MG63 (cell line): ENCODE measurements at regions not wholly inside any gene's neighbourhood (a gene's known extent, or its start where the extent isn't known, plus 50 kb on each side); places are given as distances from the start of the nearest gene placed in this dataset.

Experiments used
- DNase-seq: peaks from one replicate; pipeline ENCODE4 v3.0.0-alpha.2; 2020
- H3K27me3 ChIP-seq: fragments of 250-450 bp; sonication (Bioruptor Pico); 2 replicates; pipeline ENCODE4 v1.5.1; 2020; ENCODE audit warnings: mild to moderate bottlenecking, moderate library complexity
- H3K36me3 ChIP-seq: fragments of 250-450 bp; sonication (Bioruptor Pico); 2 replicates; pipeline ENCODE4 v1.5.1; 2020; ENCODE audit warnings: mild to moderate bottlenecking, moderate library complexity
- H3K4me3 ChIP-seq: fragments of 250-450 bp; sonication (Bioruptor Pico); 2 replicates; pipeline ENCODE4 v1.5.1; 2020; ENCODE audit warnings: mild to moderate bottlenecking, moderate library complexity
- H3K9me3 ChIP-seq: fragments of 250-450 bp; sonication (Bioruptor Pico); 2 replicates; pipeline ENCODE4 v1.5.1; 2020; ENCODE audit warnings: mild to moderate bottlenecking, moderate library complexity

- Histone ChIP-seq H3K27me3 (no peaks in the 10 kb centered on the region), H3K9me3 (no peaks in the 10 kb centered on the region), H3K4me3 (no peak overlapping the region), H3K36me3 (no peaks in the 10 kb centered on the region)
- no peak for DNase-seq
These were observed 101.0 kb downstream of the ZIC5 start for GRCh38 chr13:99870541-99870940.

GRCh38 chr13:99869830-99870229, 101.7 kb downstream of the ZIC5 start:
- H3K27me3 ChIP-seq = no peaks in the 10 kb centered on the region
- no peaks in the 10 kb centered on the region for H3K36me3 ChIP-seq
- H3K4me3 ChIP-seq = no peak overlapping the region
- H3K9me3 ChIP-seq = no peaks in the 10 kb centered on the region
- DNase-seq = no peak

- H3K4me3 ChIP-seq = no peak overlapping the region
- H3K36me3 ChIP-seq = no peaks in the 10 kb centered on the region
- no peaks in the 10 kb centered on the region for H3K9me3 ChIP-seq
- DNase-seq = no peak
- H3K27me3 ChIP-seq = no peaks in the 10 kb centered on the region
These were observed 102.8 kb downstream of the ZIC5 start for GRCh38 chr13:99868767-99869166.

GRCh38 chr13:99867535-99868257, 103.9 kb downstream of the ZIC5 start:
- DNase-seq = no peak
- H3K27me3 ChIP-seq = no peaks in the 10 kb centered on the region
- no peaks in the 10 kb centered on the region for H3K36me3 ChIP-seq
- H3K4me3 ChIP-seq = no peak overlapping the region
- H3K9me3 ChIP-seq = no peaks in the 10 kb centered on the region

- no peak for DNase-seq
- H3K36me3 ChIP-seq = no peaks in the 10 kb centered on the region
- no peak overlapping the region for H3K4me3 ChIP-seq
- H3K9me3 ChIP-seq = no peaks in the 10 kb centered on the region
- H3K27me3 ChIP-seq = no peaks in the 10 kb centered on the region
These were observed 104.8 kb downstream of the ZIC5 start for GRCh38 chr13:99866781-99867180.

GRCh38 chr13:99865420-99865930, 106.1 kb downstream of the ZIC5 start:
- no peaks in the 10 kb centered on the region for H3K9me3 ChIP-seq
- no peak overlapping the region for H3K4me3 ChIP-seq
- H3K36me3 ChIP-seq = no peaks in the 10 kb centered on the region
- H3K27me3 ChIP-seq = no peaks in the 10 kb centered on the region
- no peak for DNase-seq

- no peaks in the 10 kb centered on the region for H3K27me3 ChIP-seq
- no peaks in the 10 kb centered on the region for H3K9me3 ChIP-seq
- no peak for DNase-seq
These were observed 107.0 kb downstream of the ZIC5 start for GRCh38 chr13:99864627-99864990.

GRCh38 chr13:99863789-99864626, 107.6 kb downstream of the ZIC5 start:
- Histone ChIP-seq H3K4me3 (no peak overlapping the region), H3K9me3 (no peaks in the 10 kb centered on the region), H3K36me3 (no peaks in the 10 kb centered on the region), H3K27me3 (no peaks in the 10 kb centered on the region)
- no peak for DNase-seq

More at GRCh38 chr13:99864627-99864990, 107.0 kb downstream of the ZIC5 start:
- no peaks in the 10 kb centered on the region for H3K36me3 ChIP-seq
- H3K4me3 ChIP-seq = no peak overlapping the region

GRCh38 chr13:99862244-99862643, 109.3 kb downstream of the ZIC5 start:
- DNase-seq = no peak
- H3K27me3 ChIP-seq = no peaks in the 10 kb centered on the region
- H3K9me3 ChIP-seq = no peaks in the 10 kb centered on the region
- H3K4me3 ChIP-seq = no peak overlapping the region
- H3K36me3 ChIP-seq = no peaks in the 10 kb centered on the region

GRCh38 chr13:99861771-99862170, 109.8 kb downstream of the ZIC5 start:
- H3K4me3 ChIP-seq = no peak overlapping the region
- DNase-seq = no peak
- H3K9me3 ChIP-seq = no peaks in the 10 kb centered on the region
- no peaks in the 10 kb centered on the region for H3K27me3 ChIP-seq
- H3K36me3 ChIP-seq = no peaks in the 10 kb centered on the region

- Histone ChIP-seq H3K27me3 (no peaks in the 10 kb centered on the region), H3K9me3 (no peaks in the 10 kb centered on the region), H3K4me3 (no peak overlapping the region), H3K36me3 (no peaks in the 10 kb centered on the region)
- no peak for DNase-seq
These were observed 110.8 kb downstream of the ZIC5 start for GRCh38 chr13:99860745-99861144.

- no peak overlapping the region for H3K4me3 ChIP-seq
- no peaks in the 10 kb centered on the region for H3K36me3 ChIP-seq
- no peaks in the 10 kb centered on the region for H3K27me3 ChIP-seq
- H3K9me3 ChIP-seq = no peaks in the 10 kb centered on the region
- DNase-seq = no peak
These were observed 112.1 kb downstream of the ZIC5 start for GRCh38 chr13:99859178-99860177.

GRCh38 chr13:99857738-99858137, 113.8 kb downstream of the ZIC5 start:
- no peak overlapping the region for H3K4me3 ChIP-seq
- no peaks in the 10 kb centered on the region for H3K27me3 ChIP-seq
- H3K9me3 ChIP-seq = no peaks in the 10 kb centered on the region
- no peak for DNase-seq
- H3K36me3 ChIP-seq = no peaks in the 10 kb centered on the region

- Histone ChIP-seq H3K36me3 (no peaks in the 10 kb centered on the region), H3K4me3 (no peak overlapping the region), H3K9me3 (no peaks in the 10 kb centered on the region), H3K27me3 (no peaks in the 10 kb centered on the region)
- DNase-seq = no peak
These were observed 115.8 kb downstream of the ZIC5 start for GRCh38 chr13:99855526-99856420.

GRCh38 chr13:99854366-99854765, 117.2 kb downstream of the ZIC5 start:
- H3K36me3 ChIP-seq = no peaks in the 10 kb centered on the region
- H3K4me3 ChIP-seq = no peak overlapping the region
- no peak for DNase-seq
- H3K9me3 ChIP-seq = no peaks in the 10 kb centered on the region
- H3K27me3 ChIP-seq = no peaks in the 10 kb centered on the region

GRCh38 chr13:99847318-99847750, 124.2 kb downstream of the ZIC5 start:
- H3K36me3 ChIP-seq = no peaks in the 10 kb centered on the region
- no peak for DNase-seq
- peaks cover 3% of the 10 kb centered on the region; the same call in 1 of the 2 replicates for H3K27me3 ChIP-seq
- no peak overlapping the region for H3K4me3 ChIP-seq
- no peaks in the 10 kb centered on the region for H3K9me3 ChIP-seq
